DND-41 (cell line): ENCODE measurements at regions not wholly inside any gene's neighbourhood (a gene's known extent, or its start where the extent isn't known, plus 50 kb on each side); places are given as distances from the start of the nearest gene placed in this dataset.
A peak's percentile ranks its signal among the peaks of the same experiment; 100 is the strongest.

Source experiments
- CTCF ChIP-seq: IDR thresholded peaks from 2 replicates; pipeline ENCODE4 v1.5.1; 2012; ENCODE audit warnings: borderline replicate concordance, low read length, moderate library complexity, mild to moderate bottlenecking; ENCODE audit not compliant: poor library complexity, severe bottlenecking; ENCODE audit errors: extremely low read depth
- EZH2 ChIP-seq: IDR thresholded peaks from 3 replicates; pipeline ENCODE4 v1.6.1; 2012; ENCODE audit warnings: borderline replicate concordance, low read depth, mild to moderate bottlenecking, moderate library complexity, low read length, inconsistent platforms; ENCODE audit not compliant: severe bottlenecking

- TF ChIP-seq CTCF (peak; percentile 84), EZH2 (no peak)
Observed at GRCh38 chr4:77433418-77433733, 172.2 kb upstream of the CXCL13 start.
